NCI-H748 (cell line): ENCODE measurements at regions not wholly inside any gene's neighbourhood (a gene's known extent, or its start where the extent isn't known, plus 50 kb on each side); places are given as distances from the start of the nearest gene placed in this dataset.

ENCODE experiments used
- DNase-seq: peaks from one replicate; lab custom pipeline; 2025; ENCODE audit not compliant: unreplicated experiment; lab: John Stamatoyannopoulos, UW

GRCh38 chr5:62731022-62731421 is 152.4 kb downstream of the LRRC70 start:
- DNase-seq = no peak

GRCh38 chr5:62729675-62730074 is 151.1 kb downstream of the LRRC70 start:
- DNase-seq = no peak

GRCh38 chr5:62727861-62728260 is 149.2 kb downstream of the LRRC70 start:
- no peak for DNase-seq

- DNase-seq = no peak
Observed at GRCh38 chr5:62727184-62727583, 148.6 kb downstream of the LRRC70 start.

GRCh38 chr5:62722360-62722759 is 143.7 kb downstream of the LRRC70 start:
- no peak for DNase-seq

GRCh38 chr5:62720031-62720441 is 141.4 kb downstream of the LRRC70 start:
- peak; percentile 52 for DNase-seq

- no peak for DNase-seq
Observed at GRCh38 chr5:62719061-62719720, 140.6 kb downstream of the LRRC70 start.

GRCh38 chr5:62718324-62718723 is 139.7 kb downstream of the LRRC70 start:
- DNase-seq = no peak

- DNase-seq = no peak
Observed at GRCh38 chr5:62717301-62717933, 138.8 kb downstream of the LRRC70 start.

- no peak for DNase-seq
Observed at GRCh38 chr5:62714296-62714695, 135.7 kb downstream of the LRRC70 start.

- no peak for DNase-seq
Observed at GRCh38 chr5:62708481-62709325, 130.1 kb downstream of the LRRC70 start.

GRCh38 chr5:62707563-62707962 is 128.9 kb downstream of the LRRC70 start:
- no peak for DNase-seq

- DNase-seq = no peak
Observed at GRCh38 chr5:62707131-62707530, 128.5 kb downstream of the LRRC70 start.

- no peak for DNase-seq
Observed at GRCh38 chr5:62705022-62705421, 126.4 kb downstream of the LRRC70 start.

- no peak for DNase-seq
Observed at GRCh38 chr5:62702126-62702525, 123.5 kb downstream of the LRRC70 start.

GRCh38 chr5:62701036-62701435 is 122.4 kb downstream of the LRRC70 start:
- no peak for DNase-seq

- DNase-seq = no peak
Observed at GRCh38 chr5:62698756-62699155, 120.1 kb downstream of the LRRC70 start.

- DNase-seq = no peak
Observed at GRCh38 chr5:62695274-62695673, 116.7 kb downstream of the LRRC70 start.

GRCh38 chr5:62692946-62693713 is 114.5 kb downstream of the LRRC70 start:
- no peak for DNase-seq

GRCh38 chr5:62691946-62692345 is 113.3 kb downstream of the LRRC70 start:
- DNase-seq = no peak

GRCh38 chr5:62690421-62690820 is 111.8 kb downstream of the LRRC70 start:
- DNase-seq = no peak
